ENCODE measurements at regions not wholly inside any gene's neighbourhood (a gene's known extent, or its start where the extent isn't known, plus 50 kb on each side); places are given as distances from the start of the nearest gene placed in this dataset.

GRCh38 chr9:28610339-28610738 is 1037.1 kb upstream of the C9orf72 start:
- no peak for DNase-seq (ENCODE audit: low read depth)

- no peak for DNase-seq (ENCODE audit: low read depth)
These were observed 1043.0 kb upstream of the C9orf72 start for GRCh38 chr9:28616310-28616709.

- DNase-seq (ENCODE audit: low read depth), result no peak
These were observed 1046.7 kb upstream of the C9orf72 start for GRCh38 chr9:28620011-28620410.

DNA sequence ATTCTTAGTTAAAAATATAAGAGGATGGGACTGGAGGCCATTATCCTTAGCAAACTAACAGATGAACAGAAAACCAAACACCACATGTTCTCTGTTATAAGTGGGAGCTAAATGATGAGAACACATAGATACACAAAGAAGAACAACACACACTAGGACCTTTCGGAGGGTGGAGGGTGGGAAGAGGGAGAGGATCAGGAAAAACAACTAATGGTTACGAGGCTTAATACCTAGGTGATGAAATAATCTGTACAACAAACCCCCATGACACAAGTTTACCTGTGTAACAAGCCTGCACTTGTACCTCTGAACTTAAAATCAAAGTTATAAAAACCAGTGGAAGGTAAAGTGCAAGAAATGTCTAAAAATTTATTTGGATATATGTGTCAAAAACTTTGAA is 1047.4 kb upstream of the C9orf72 start:
- no peak for DNase-seq (ENCODE audit: low read depth)

DNA sequence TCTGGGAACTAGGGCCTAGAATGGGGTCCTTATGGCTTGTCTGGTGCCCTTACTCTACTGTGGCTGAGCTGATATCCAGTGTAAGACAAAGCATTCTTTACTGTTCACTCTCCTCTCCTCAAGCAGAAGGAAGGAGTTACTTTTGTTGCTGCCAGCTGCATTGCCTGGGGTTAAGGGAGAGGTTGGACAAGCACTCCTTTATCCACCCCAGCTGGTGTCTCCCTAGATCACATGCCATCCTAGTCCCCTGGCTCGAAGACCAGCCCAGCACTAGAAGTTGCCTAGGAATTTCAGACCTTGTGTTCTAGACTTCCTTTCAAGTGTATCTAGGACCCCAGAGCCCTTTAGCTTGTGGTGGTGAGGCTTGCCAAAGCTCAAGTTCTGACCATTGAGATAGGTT is 1051.5 kb upstream of the C9orf72 start:
- no peak for DNase-seq (ENCODE audit: low read depth)

DNA sequence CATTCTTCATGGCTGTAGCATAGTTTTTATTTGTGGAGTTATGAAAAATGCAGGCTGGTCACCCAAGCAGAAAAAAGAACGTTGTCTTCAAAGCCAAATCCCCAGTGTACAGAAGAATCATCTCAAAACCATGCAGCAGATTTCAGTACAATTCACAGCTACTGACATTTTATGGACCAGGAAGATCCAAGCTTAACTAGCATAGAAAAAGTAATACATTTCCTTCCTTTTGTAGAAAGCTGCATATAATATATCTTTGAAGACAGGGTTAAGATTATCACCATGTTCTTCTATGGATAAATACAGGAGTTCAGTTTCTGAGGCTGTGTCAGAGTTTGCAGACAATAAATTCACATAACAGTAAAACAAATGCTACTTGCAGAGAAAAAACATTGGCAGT is 1054.8 kb upstream of the C9orf72 start:
- DNase-seq (ENCODE audit: low read depth), result no peak

GRCh38 chr9:28648723-28649122 is 1075.4 kb upstream of the C9orf72 start:
- DNase-seq (ENCODE audit: low read depth), result no peak

DNA sequence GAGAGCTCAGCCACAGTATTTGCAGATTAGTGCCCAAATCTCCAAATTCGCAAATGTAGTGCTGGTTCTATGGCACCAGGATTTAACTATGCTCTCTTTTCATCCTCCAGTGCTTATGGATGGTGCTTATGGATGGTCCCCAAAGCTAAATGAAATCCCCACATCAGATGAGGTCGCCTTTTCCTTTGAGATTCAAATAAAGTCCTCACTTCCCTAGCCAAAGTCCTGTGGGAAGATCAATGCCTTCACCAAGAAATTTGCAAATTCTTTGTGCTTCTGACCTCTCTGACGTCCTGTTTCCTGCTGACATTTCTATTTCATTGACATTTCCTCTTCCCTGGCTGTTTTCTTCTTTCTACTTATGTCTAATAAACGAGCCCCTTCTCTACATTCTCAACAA is 1077.0 kb upstream of the C9orf72 start:
- DNase-seq (ENCODE audit: low read depth), result no peak

GRCh38 chr9:28651050-28651722 is 1077.9 kb upstream of the C9orf72 start:
- no peak for DNase-seq (ENCODE audit: low read depth)

DNA sequence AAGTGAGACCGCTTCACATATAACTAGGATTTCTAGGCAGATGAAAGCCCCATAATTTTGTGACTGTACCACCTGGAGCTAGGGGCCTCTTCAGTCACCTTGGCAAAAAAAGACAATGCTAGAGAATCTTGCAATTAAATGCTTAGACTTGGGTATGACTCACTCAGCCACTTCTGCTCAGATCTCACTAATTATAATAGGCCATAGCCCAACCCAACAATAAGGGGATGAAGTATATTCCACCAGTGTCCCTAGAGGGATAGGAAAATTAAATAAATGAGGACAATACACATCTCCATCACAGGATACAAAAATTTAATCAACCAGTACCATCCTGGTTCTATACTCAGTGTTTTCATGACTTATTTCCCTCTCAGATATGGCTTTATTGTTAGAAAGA is 1079.9 kb upstream of the C9orf72 start:
- no peak for DNase-seq (ENCODE audit: low read depth)

- no peak for DNase-seq (ENCODE audit: low read depth)
These were observed 1083.4 kb upstream of the C9orf72 start for GRCh38 chr9:28656727-28657126.

DNA sequence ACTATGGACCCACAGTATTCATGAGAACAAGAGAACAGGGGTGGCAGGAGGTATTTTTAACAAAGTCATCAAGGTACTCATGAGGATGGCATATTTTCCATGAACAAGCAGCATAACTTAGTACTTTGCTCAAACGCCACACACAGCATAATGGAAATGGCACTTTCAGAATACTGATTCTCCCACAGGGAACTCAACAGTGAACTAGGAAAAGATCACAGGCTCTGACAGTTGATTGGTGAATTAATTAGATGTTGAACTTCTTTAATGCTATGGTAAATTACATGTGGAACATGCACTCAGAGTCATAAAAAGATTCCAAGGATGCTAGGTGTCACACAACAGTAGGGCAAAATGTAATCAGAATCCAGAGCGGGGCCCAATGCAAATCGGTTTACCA is 1088.6 kb upstream of the C9orf72 start:
- DNase-seq (ENCODE audit: low read depth), result no peak

DNA sequence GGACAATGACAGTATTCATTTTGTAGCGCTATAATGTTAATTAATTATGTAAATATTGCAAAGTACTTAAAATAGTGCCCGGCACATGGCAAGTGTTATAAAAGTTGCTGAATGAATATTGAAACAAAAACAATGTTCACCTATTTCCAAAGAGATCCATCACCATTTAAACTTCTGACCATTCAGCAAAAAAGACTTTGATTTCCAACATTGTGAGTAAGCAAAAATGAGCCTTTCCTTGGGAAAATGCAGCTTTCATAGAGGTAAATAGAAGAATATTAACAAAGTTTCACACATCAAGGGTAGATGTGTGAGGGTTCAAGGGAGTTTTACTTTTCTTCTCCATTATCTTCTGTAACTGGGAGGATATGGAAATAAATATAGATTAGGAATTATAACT is 1089.4 kb upstream of the C9orf72 start:
- no peak for DNase-seq (ENCODE audit: low read depth)

GRCh38 chr9:28668158-28668557 is 1094.9 kb upstream of the C9orf72 start:
- DNase-seq (ENCODE audit: low read depth), result no peak

DNA sequence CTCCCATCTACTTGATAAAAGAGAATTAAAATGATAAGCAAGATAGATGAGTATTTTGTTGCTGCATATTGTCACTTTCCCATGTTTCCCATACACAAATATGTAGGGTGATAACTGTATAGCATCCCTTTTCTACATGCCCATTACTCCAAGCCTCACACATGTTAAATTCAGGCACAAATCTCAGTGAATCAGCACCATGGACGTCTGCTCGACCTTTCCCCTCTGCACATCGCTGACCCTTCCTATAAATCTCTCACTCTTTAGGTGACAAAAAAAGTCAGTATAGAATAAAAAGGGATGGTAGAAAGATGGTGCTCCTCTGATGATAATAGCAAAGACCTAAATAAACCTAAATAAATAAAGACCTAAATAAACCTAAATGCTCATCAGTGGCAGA is 1097.7 kb upstream of the C9orf72 start:
- no peak for DNase-seq (ENCODE audit: low read depth)

DNA sequence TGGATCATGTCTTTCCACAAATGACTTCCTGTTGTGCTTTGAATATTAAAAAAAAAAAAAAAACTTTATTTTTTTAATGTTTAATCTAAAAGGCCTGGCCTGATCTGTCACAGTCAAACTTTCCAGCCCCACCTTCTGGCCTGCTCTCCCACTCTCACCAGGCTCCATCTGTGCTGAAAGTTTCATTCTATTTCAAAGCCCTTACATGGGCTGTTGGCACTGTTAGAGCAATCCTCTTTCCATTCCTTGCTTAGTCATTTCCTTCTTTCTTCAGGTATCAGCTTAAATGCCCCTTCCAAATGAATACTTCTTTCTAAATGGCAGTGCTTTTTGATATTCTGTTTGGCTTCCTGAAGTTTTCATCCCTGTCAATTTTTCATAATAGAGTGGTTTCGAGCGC is 1104.8 kb upstream of the C9orf72 start:
- no peak for DNase-seq (ENCODE audit: low read depth)

- no peak for DNase-seq (ENCODE audit: low read depth)
These were observed 1114.9 kb upstream of the C9orf72 start for GRCh38 chr9:28688172-28688571.

DNA sequence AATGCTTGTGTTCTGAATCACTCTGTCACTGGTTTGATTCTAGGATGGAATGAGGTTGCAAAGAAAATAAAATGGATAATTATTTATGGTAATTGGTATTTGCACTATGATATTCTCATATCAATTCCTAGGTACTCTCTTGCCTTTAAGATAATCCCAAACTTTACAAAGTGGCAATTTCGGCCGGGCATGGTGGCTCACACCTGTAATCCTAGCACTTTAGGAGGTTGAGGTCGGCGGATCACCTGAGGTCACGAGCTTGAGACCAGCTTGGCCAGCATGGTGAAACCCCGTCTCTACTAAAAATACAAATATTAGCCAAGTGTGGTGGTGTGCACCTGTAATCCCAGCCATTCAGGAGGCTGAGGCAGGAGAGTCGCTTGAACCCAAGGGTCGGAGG is 1118.7 kb upstream of the C9orf72 start:
- no peak for DNase-seq (ENCODE audit: low read depth)

DNA sequence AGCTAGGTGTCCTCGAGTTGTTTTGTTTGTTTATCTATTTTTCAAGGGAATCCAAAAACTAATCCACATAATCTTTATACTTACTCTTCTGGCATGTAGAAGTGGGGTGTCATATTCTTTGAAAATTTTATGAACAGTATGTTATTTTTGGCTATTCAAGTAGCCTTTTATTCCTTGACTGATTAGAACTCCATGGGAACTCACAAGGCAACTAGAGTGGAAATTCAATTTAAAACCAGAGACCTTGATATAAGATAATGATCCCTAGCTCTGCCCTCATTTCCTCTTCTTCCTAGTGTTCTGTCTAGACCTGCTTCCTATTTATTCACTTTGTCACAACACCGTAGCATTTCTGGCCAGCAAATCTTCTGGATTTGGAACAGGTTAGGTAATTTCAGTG is 1123.7 kb upstream of the C9orf72 start:
- no peak for DNase-seq (ENCODE audit: low read depth)

GRCh38 chr9:28699632-28700031 is 1126.4 kb upstream of the C9orf72 start:
- DNase-seq (ENCODE audit: low read depth), result no peak

DNA sequence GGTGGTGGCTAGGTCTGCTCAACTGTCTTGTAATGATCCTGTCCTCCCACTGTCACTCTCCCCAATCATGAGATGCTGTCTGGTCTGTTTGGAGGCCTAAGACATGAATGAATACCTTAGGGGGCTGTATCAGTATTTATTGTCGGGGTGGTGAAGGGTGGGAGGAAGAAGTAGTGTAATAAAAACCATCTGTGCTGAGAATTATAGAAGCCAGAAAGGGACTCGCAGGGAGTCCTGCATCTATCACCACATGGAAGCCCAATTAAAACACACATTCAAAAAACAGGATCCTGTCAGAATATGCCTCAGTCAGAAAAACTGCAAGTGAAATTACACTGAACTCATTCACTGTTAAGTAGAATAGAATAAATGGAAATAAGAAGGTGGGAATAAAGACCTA is 1134.3 kb upstream of the C9orf72 start:
- no peak for DNase-seq (ENCODE audit: low read depth)

GRCh38 chr9:28714188-28714587 is 1140.9 kb upstream of the C9orf72 start:
- DNase-seq (ENCODE audit: low read depth), result no peak

GRCh38 chr9:28718226-28718625 is 1144.9 kb upstream of the C9orf72 start:
- DNase-seq (ENCODE audit: low read depth), result no peak

DNA sequence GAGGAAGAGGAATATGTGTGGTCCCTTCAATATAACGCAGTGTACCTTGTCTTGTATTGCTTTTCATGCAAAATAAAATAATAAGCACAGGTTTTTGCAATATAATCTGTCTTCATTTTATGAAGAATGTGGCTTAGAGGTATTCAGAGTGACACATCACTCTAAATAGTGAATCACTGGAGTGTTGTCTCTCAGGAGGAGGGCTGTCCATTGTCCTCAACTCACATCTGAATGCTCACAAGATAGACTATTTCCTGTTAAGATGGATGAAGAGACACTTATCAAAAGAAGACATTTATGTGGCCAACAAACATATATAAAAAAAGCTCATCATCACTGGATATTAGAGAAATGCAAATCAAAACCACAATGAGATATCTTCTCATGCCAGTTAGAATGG is 1147.5 kb upstream of the C9orf72 start:
- DNase-seq (ENCODE audit: low read depth), result no peak

DNA sequence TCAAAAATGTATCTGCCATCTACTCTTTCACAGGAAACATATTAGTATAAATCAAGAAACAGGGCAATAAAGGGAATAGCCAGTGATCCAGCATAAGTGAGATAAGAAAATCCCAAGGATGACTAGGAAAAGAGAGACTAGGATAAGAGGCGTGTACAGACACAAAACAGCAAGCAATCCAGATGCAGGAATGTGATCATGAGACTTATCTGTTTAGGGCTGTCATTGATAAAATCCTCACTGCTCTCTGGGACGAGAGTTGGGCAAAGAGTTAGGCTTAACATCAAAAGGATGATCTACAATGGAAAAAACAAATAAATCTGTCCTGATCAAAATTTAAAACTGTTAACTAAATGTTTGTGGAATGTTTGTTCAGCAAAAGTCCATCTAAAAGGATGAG is 1156.8 kb upstream of the C9orf72 start:
- DNase-seq (ENCODE audit: low read depth), result no peak

Measured in Daoy (cell line).